ENCODE measurements at regions not wholly inside any gene's neighbourhood (a gene's known extent, or its start where the extent isn't known, plus 50 kb on each side); places are given as distances from the start of the nearest gene placed in this dataset.
"Not testable (repeated sequence)": the region's sequence is repeated elsewhere in the genome, so short reads cannot be mapped to it uniquely, and the experiment has no call there.

DNA sequence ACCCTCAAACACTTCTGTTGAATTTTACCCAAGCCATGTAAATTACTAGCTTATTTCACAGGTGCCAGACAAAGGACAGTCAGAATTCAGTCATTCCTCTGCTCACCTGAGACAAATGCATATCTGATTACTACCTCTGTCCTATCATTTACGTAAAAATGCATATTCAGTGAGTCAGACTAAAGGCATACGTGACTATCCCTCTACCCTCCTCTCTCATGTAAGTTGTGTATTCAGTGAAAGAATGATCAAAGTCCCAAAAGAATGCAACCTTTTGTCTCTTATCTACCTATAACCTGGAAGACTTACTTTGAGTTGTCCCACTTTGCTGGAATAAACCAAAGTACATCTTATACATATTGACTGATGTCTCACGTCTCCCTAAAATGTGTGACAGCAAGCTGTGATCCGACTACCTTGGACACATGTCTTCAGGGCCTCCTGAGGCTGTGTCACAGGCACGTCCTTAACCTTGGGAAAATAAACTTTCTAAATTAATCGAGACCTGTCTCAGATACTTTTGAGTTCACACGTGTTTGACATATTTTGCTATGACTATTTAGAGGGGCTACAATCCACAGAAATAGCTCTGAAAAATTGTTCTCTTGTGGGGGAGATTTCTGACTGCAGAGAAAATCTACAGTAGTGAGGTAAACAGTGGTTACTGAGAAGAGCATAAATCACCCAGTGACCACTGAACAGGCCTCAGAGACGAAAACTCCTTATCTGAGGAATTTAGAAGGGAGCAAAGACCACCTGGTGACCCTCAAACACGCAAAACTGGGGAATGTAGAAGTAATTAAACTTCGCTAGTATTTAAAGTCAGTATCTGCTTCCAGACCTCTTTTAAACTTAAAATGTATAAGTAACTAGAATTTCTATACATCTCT, 1575.8 kb downstream of the STIM2 start:
- no peaks in the 10 kb centered on the region for H3K36me3 ChIP-seq (ENCODE audit: control insufficient read depth in 2 of 2, insufficient read depth in 2 of 2, low read length in 2 of 2)
- no peak overlapping the region for H3K4me3 ChIP-seq (ENCODE audit: low read length in 2 of 2)
- no peaks in the 10 kb centered on the region for H3K27me3 ChIP-seq (ENCODE audit: control insufficient read depth in 1 of 2, insufficient read depth in 2 of 2, low read length in 2 of 2)
- no peak overlapping the region for H3K9ac ChIP-seq (ENCODE audit: low read length in 2 of 2)
- no peak overlapping the region for H3K27ac ChIP-seq (ENCODE audit: low read length)
- no peaks in the 10 kb centered on the region for H3K4me1 ChIP-seq (ENCODE audit: control insufficient read depth, insufficient read depth, low read length)
- no peaks in the 10 kb centered on the region for H3K9me3 ChIP-seq (ENCODE audit: control insufficient read depth in 2 of 2, low read length in 2 of 2)

DNA sequence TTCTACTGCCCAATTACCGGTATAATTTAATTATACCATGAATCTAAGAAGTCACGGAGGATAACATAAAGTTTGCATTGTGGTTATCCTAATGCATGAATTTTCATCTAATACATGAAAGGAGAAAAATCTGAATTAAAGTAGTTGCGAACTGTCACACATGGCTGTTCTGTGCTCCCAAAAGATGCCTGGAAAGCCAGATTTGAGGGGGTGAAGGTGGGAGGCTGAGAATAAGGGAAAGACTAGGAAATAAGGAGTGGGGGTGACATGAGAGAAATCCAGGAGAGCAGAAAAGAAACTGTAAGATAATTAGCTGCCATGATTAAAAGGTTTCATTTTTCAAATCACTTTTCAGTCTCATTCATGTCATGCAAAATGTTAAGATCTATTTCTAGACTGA, 1582.7 kb downstream of the STIM2 start:
- Histone ChIP-seq H3K4me3 (ENCODE audit: low read length in 2 of 2) (no peak overlapping the region), H3K27ac (ENCODE audit: low read length) (no peak overlapping the region), H3K9ac (ENCODE audit: low read length in 2 of 2) (no peak overlapping the region), H3K9me3 (ENCODE audit: control insufficient read depth in 2 of 2, low read length in 2 of 2) (no peaks in the 10 kb centered on the region), H3K27me3 (ENCODE audit: control insufficient read depth in 1 of 2, insufficient read depth in 2 of 2, low read length in 2 of 2) (no peaks in the 10 kb centered on the region), H3K36me3 (ENCODE audit: control insufficient read depth in 2 of 2, insufficient read depth in 2 of 2, low read length in 2 of 2) (no peaks in the 10 kb centered on the region), H3K4me1 (ENCODE audit: control insufficient read depth, insufficient read depth, low read length) (no peaks in the 10 kb centered on the region)

DNA sequence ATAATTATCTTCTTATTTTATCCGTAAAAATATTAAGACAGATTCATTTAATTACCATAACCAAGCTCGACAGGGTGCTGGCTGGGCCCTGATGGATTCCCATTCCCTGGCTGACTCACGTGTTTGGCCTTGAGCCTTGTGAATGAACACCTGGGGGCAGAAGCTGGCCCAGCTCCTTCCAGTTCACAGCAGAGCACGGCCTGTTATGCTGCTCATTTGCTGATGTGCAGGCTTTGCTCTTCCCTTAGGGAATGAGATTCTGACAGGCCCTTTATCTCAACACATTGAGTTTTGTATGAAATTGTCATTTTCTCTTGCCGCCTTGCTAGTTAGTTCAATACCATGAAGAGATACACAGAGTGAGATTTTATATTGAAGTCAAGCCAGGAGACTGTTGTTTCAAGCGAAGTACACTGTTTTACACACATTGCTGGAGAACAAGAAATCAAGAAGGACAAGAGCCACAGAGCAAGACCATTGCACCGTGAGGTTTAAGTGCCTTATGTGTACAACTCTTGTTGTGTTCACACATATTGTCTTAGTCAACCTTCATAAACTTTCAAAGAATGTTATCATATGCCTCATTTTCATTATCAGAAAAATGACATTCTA, 1583.3 kb downstream of the STIM2 start:
- Histone ChIP-seq H3K36me3 (ENCODE audit: control insufficient read depth in 2 of 2, insufficient read depth in 2 of 2, low read length in 2 of 2) (no peaks in the 10 kb centered on the region), H3K27me3 (ENCODE audit: control insufficient read depth in 1 of 2, insufficient read depth in 2 of 2, low read length in 2 of 2) (no peaks in the 10 kb centered on the region), H3K27ac (ENCODE audit: low read length) (no peak overlapping the region), H3K9ac (ENCODE audit: low read length in 2 of 2) (no peak overlapping the region), H3K4me1 (ENCODE audit: control insufficient read depth, insufficient read depth, low read length) (no peaks in the 10 kb centered on the region), H3K4me3 (ENCODE audit: low read length in 2 of 2) (no peak overlapping the region), H3K9me3 (ENCODE audit: control insufficient read depth in 2 of 2, low read length in 2 of 2) (no peaks in the 10 kb centered on the region)

DNA sequence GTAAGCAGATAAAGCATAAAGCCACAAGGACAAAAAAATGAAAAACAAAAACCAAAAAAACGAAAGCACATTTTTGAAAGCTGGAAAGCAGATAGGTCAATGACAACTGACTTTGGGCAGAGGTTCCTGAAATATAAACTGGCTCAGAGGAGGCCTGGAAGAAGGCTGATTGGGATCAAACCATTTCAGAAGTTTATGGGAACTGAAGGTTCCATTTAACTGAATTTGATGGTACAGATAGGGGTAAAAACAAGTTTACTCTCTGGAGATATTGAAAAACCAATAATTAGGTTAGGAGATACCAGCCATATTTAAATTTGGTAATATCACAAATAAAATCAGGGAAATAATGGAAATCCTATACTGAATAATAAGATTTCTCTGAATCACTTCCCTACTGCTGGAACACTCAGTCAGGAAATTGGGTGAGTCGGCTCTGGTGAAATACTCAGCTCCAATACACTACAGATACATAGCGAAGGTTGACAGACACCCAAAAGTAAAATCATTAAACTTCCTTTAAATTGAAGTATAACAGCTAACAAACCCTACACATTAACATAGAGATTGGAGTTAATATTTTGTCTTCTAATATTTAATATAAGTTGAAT, 1584.3 kb downstream of the STIM2 start:
- H3K4me1 ChIP-seq (ENCODE audit: control insufficient read depth, insufficient read depth, low read length): no peaks in the 10 kb centered on the region
- no peaks in the 10 kb centered on the region for H3K36me3 ChIP-seq (ENCODE audit: control insufficient read depth in 2 of 2, insufficient read depth in 2 of 2, low read length in 2 of 2)
- H3K27ac ChIP-seq (ENCODE audit: low read length): no peak overlapping the region
- H3K9ac ChIP-seq (ENCODE audit: low read length in 2 of 2): no peak overlapping the region
- H3K4me3 ChIP-seq (ENCODE audit: low read length in 2 of 2): no peak overlapping the region
- H3K9me3 ChIP-seq (ENCODE audit: control insufficient read depth in 2 of 2, low read length in 2 of 2): no peaks in the 10 kb centered on the region
- H3K27me3 ChIP-seq (ENCODE audit: control insufficient read depth in 1 of 2, insufficient read depth in 2 of 2, low read length in 2 of 2): no peaks in the 10 kb centered on the region

DNA sequence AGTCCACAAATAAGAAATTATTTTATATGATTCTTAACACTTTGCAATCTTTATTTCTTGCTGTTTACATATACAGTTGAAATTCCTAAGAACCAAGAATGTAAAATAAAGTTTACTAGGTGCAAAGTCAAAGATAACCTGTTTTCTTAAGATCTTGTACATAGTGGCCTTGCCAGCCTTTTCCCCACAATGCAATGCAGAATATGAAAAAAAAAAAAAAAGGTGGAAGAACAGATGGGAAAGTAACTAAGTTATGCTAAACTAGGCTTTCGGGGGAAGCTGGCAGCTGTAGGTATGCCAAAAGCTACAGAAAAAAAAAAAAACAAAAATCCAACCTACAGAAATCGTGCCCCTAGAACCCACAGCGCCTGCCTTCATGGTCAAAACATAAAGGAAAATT, 1588.4 kb downstream of the STIM2 start:
- Histone ChIP-seq H3K36me3 (ENCODE audit: control insufficient read depth in 2 of 2, insufficient read depth in 2 of 2, low read length in 2 of 2) (no peaks in the 10 kb centered on the region), H3K4me1 (ENCODE audit: control insufficient read depth, insufficient read depth, low read length) (no peaks in the 10 kb centered on the region), H3K9ac (ENCODE audit: low read length in 2 of 2) (no peak overlapping the region), H3K4me3 (ENCODE audit: low read length in 2 of 2) (no peak overlapping the region), H3K27ac (ENCODE audit: low read length) (no peak overlapping the region), H3K9me3 (ENCODE audit: control insufficient read depth in 2 of 2, low read length in 2 of 2) (peaks cover 2 to 3% of the 10 kb centered on the region in 2 donors), H3K27me3 (ENCODE audit: control insufficient read depth in 1 of 2, insufficient read depth in 2 of 2, low read length in 2 of 2) (no peaks in the 10 kb centered on the region)

DNA sequence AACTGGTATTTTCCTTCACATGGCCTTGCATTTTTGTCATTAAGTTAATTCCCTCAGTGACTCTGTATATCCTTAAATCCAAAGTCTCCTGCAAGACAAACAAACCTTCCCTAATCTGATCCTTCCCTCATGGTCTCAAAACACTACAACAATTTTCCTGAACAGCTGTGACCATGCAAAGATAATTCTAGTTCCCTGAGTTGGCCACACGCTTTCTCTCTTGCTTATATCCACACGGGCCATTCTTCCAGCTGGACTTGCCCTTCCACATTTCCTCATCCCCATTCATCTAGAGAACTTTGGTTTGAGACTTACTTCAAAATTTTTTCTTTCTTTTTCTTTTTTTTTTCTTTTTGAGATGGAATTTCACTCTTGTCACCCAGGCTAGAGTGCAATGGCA, 1590.7 kb downstream of the STIM2 start:
- Histone ChIP-seq H3K9ac (ENCODE audit: low read length in 2 of 2) (no peak overlapping the region), H3K27ac (ENCODE audit: low read length) (no peak overlapping the region), H3K27me3 (ENCODE audit: control insufficient read depth in 1 of 2, insufficient read depth in 2 of 2, low read length in 2 of 2) (no peaks in the 10 kb centered on the region), H3K4me1 (ENCODE audit: control insufficient read depth, insufficient read depth, low read length) (no peaks in the 10 kb centered on the region), H3K9me3 (ENCODE audit: control insufficient read depth in 2 of 2, low read length in 2 of 2) (peaks cover 2 to 3% of the 10 kb centered on the region in 2 donors), H3K36me3 (ENCODE audit: control insufficient read depth in 2 of 2, insufficient read depth in 2 of 2, low read length in 2 of 2) (no peaks in the 10 kb centered on the region), H3K4me3 (ENCODE audit: low read length in 2 of 2) (no peak overlapping the region)

DNA sequence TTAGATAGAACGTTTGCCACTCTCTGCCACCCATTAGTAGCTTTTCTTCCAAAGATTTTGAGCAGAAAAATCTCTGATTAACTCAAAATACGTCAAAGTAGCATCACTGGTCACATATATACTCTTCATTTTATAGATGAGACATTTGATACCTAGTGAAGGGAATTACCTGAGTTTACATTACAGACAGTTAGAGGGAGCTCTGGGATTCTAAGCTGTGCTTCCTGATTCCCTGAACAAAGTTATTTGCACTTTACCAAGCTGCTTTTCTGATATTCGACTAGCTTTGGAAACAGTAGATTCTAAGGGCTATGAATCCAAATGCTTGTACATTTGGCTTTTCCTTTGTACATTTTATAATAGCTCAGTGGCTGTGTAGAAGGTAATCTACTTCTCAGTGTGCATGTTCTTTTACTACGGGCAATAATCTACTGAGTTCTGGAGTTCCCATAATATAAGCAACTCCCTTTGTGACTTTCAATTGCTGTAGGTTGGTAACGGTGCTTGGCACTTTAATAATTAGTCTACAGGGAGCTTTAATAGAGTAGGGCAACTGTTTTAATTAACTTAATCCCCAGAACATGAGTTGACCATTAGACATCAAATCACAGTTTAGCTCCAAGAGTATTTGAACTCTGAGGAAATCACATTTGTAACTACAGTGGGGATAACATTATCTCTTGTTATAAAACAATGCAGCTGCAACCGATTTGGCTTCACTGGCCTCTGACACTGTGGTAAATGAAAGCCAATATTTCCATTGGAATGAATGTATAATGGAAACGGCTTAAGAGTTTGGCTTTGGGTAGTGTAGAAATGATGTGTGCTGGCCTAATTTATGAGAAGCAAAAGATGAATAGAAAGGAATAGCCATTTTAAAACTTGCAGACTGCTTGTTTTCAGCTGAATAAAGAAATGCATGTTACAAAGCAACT, 1602.4 kb downstream of the STIM2 start:
- Histone ChIP-seq H3K9ac (ENCODE audit: low read length in 2 of 2) (no peak overlapping the region), H3K9me3 (ENCODE audit: control insufficient read depth in 2 of 2, low read length in 2 of 2) (no peaks in the 10 kb centered on the region)

DNA sequence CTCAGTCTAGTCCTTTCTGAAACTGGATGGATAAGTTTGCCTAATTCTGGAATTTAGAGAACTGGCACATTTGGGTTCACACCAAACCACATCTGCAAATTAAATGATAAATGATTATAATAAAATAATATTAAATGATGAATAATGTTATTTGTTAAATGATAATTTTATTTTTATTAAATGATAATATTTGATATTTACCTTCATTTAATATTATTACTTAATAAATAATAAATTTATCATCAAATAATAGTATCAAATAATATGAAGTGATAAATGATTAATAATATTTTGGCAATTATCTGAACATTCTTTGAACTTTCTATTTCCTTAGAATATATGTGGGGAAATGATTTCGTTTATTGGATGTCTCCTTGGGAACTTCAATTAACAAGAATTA, 1604.2 kb downstream of the STIM2 start:
- Histone ChIP-seq H3K9ac (ENCODE audit: low read length in 2 of 2) (no peak overlapping the region), H3K27ac (ENCODE audit: low read length) (no peak overlapping the region)

More for the DNA sequence above, 1602.4 kb downstream of the STIM2 start:
- Histone ChIP-seq H3K27ac (ENCODE audit: low read length) (no peak overlapping the region), H3K36me3 (ENCODE audit: control insufficient read depth in 2 of 2, insufficient read depth in 2 of 2, low read length in 2 of 2) (no peaks in the 10 kb centered on the region), H3K27me3 (ENCODE audit: control insufficient read depth in 1 of 2, insufficient read depth in 2 of 2, low read length in 2 of 2) (no peaks in the 10 kb centered on the region), H3K4me1 (ENCODE audit: control insufficient read depth, insufficient read depth, low read length) (no peaks in the 10 kb centered on the region), H3K4me3 (ENCODE audit: low read length in 2 of 2) (no peak overlapping the region)

DNA sequence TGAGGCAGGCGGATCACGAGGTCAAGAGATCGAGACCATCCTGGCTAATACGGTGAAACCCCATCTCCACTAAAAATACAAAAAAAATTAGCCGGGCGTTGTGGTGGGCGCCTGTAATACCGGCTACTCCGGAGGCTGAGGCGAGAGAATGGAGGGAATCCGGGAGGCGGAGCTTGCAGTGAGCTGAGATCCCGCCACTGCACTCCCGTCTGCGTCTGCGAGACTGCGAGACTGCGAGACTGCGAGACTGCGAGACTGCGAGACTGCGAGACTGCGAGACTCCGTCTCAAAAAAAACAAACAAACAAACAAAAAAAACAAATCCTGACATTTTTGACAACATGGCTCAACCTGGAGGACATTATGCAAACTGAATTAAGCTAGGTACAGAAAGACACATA, 1606.2 kb downstream of the STIM2 start:
- H3K4me3 ChIP-seq (ENCODE audit: low read length in 2 of 2); H3K4me1 ChIP-seq (ENCODE audit: control insufficient read depth, insufficient read depth, low read length); H3K27me3 ChIP-seq (ENCODE audit: control insufficient read depth in 1 of 2, insufficient read depth in 2 of 2, low read length in 2 of 2); H3K9ac ChIP-seq (ENCODE audit: low read length in 2 of 2); H3K36me3 ChIP-seq (ENCODE audit: control insufficient read depth in 2 of 2, insufficient read depth in 2 of 2, low read length in 2 of 2); H3K27ac ChIP-seq (ENCODE audit: low read length); H3K9me3 ChIP-seq (ENCODE audit: control insufficient read depth in 2 of 2, low read length in 2 of 2): not testable (repeated sequence)

More for the DNA sequence above, 1604.2 kb downstream of the STIM2 start:
- Histone ChIP-seq H3K9me3 (ENCODE audit: control insufficient read depth in 2 of 2, low read length in 2 of 2) (no peaks in the 10 kb centered on the region), H3K4me1 (ENCODE audit: control insufficient read depth, insufficient read depth, low read length) (no peaks in the 10 kb centered on the region), H3K36me3 (ENCODE audit: control insufficient read depth in 2 of 2, insufficient read depth in 2 of 2, low read length in 2 of 2) (no peaks in the 10 kb centered on the region), H3K4me3 (ENCODE audit: low read length in 2 of 2) (no peak overlapping the region), H3K27me3 (ENCODE audit: control insufficient read depth in 1 of 2, insufficient read depth in 2 of 2, low read length in 2 of 2) (no peaks in the 10 kb centered on the region)

DNA sequence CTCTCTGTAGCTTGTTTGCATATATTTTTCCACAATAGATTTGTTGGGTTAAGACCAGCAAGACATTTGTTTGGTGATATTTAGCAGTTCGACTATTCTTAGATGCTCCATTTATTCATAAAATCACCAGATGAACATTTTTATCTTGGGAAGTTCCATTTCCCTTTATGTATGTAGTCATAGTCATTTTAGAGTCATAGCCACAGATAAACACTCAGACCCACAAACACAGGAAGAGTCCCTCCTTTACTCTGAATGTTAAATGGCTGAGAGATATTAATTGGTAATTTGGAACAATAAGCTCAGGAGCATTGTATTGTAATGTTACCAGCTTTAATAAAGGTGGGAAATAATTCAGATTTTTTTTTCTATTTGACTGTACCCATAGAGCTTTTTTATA, 1608.7 kb downstream of the STIM2 start:
- H3K9me3 ChIP-seq (ENCODE audit: control insufficient read depth in 2 of 2, low read length in 2 of 2): no peaks in the 10 kb centered on the region
- no peaks in the 10 kb centered on the region for H3K27me3 ChIP-seq (ENCODE audit: control insufficient read depth in 1 of 2, insufficient read depth in 2 of 2, low read length in 2 of 2)
- H3K36me3 ChIP-seq (ENCODE audit: control insufficient read depth in 2 of 2, insufficient read depth in 2 of 2, low read length in 2 of 2): no peaks in the 10 kb centered on the region
- no peak overlapping the region for H3K4me3 ChIP-seq (ENCODE audit: low read length in 2 of 2)
- H3K27ac ChIP-seq (ENCODE audit: low read length): no peak overlapping the region
- H3K9ac ChIP-seq (ENCODE audit: low read length in 2 of 2): no peak overlapping the region
- H3K4me1 ChIP-seq (ENCODE audit: control insufficient read depth, insufficient read depth, low read length): no peaks in the 10 kb centered on the region
